IMR-90 (cell line): ENCODE measurements at regions not wholly inside any gene's neighbourhood (a gene's known extent, or its start where the extent isn't known, plus 50 kb on each side); places are given as distances from the start of the nearest gene placed in this dataset.

Experiments used
- RAD21 ChIP-seq: IDR thresholded peaks from 2 replicates; pipeline ENCODE4 v1.6.1; 2012; ENCODE audit warnings: low read length, improper control_type of control experiment
- TF ChIP-seq, protein P1 (sequence below): fragments of 150-350 bp; IDR thresholded peaks from 2 replicates; pipeline ENCODE4 v1.6.1; 2017; ENCODE audit warnings: mild to moderate bottlenecking, antibody characterized with exemption, low read length, low read depth
- TF ChIP-seq, protein P2 (sequence below): conservative IDR thresholded peaks from 2 replicates; pipeline ENCODE4 v1.5.1; 2012; ENCODE audit warnings: mild to moderate bottlenecking, low read depth, low read length, improper control_type of control experiment

DNA sequence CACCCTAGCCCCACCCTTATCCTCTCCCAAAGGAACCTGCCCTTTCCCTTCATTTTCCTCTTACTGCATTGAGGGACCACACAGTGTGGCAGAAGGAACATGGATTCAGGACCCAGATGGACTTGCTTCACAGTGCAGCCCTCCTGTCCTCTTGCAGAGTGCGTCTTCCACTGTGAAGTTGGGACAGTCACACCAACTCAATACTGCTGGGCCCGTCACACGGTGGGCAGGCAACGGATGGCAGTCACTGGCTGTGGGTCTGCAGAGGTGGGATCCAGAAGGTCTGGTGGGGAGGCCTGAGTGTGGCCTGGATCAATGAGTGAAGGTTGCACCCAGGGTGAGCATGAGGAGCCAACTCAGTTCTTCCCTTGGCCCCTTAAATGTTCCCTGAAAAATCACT lies 129.9 kb upstream of the B3GAT1 start:
- TF ChIP-seq RAD21: no peak
- TF ChIP-seq, protein P1, sequence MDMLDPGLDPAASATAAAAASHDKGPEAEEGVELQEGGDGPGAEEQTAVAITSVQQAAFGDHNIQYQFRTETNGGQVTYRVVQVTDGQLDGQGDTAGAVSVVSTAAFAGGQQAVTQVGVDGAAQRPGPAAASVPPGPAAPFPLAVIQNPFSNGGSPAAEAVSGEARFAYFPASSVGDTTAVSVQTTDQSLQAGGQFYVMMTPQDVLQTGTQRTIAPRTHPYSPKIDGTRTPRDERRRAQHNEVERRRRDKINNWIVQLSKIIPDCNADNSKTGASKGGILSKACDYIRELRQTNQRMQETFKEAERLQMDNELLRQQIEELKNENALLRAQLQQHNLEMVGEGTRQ: no peak
- TF ChIP-seq, protein P2, sequence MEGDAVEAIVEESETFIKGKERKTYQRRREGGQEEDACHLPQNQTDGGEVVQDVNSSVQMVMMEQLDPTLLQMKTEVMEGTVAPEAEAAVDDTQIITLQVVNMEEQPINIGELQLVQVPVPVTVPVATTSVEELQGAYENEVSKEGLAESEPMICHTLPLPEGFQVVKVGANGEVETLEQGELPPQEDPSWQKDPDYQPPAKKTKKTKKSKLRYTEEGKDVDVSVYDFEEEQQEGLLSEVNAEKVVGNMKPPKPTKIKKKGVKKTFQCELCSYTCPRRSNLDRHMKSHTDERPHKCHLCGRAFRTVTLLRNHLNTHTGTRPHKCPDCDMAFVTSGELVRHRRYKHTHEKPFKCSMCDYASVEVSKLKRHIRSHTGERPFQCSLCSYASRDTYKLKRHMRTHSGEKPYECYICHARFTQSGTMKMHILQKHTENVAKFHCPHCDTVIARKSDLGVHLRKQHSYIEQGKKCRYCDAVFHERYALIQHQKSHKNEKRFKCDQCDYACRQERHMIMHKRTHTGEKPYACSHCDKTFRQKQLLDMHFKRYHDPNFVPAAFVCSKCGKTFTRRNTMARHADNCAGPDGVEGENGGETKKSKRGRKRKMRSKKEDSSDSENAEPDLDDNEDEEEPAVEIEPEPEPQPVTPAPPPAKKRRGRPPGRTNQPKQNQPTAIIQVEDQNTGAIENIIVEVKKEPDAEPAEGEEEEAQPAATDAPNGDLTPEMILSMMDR: no peak
